ENCODE measurements at regions not wholly inside any gene's neighbourhood (a gene's known extent, or its start where the extent isn't known, plus 50 kb on each side); places are given as distances from the start of the nearest gene placed in this dataset.

- no peaks in the 10 kb centered on the region for H3K36me3 ChIP-seq
- H3K27ac ChIP-seq = peak overlapping the region in 1 of 4 donors; percentile 20
- peaks cover 0 to 3% (median 0%) of the 10 kb centered on the region in 3 donors for H3K9me3 ChIP-seq
- no peak overlapping the region for H3K4me3 ChIP-seq
- intact Hi-C loops (cut with DNase I) = no loop called here
- WGBS, 2 donors = 39 to 48% methylated on average over 4 of the region's 4 CpGs
- peaks cover 0 to 3% (median 0%) of the 10 kb centered on the region in 4 donors for H3K27me3 ChIP-seq
- DNase-seq = no peak
- TF ChIP-seq, protein P1, sequence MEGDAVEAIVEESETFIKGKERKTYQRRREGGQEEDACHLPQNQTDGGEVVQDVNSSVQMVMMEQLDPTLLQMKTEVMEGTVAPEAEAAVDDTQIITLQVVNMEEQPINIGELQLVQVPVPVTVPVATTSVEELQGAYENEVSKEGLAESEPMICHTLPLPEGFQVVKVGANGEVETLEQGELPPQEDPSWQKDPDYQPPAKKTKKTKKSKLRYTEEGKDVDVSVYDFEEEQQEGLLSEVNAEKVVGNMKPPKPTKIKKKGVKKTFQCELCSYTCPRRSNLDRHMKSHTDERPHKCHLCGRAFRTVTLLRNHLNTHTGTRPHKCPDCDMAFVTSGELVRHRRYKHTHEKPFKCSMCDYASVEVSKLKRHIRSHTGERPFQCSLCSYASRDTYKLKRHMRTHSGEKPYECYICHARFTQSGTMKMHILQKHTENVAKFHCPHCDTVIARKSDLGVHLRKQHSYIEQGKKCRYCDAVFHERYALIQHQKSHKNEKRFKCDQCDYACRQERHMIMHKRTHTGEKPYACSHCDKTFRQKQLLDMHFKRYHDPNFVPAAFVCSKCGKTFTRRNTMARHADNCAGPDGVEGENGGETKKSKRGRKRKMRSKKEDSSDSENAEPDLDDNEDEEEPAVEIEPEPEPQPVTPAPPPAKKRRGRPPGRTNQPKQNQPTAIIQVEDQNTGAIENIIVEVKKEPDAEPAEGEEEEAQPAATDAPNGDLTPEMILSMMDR (IDR thresholded peaks at IDR 0.05) = no peak
- TF ChIP-seq POLR2A (IDR thresholded peaks at IDR 0.05) = no peak
- H3K4me1 ChIP-seq = peaks cover 0 to 6% (median 0%) of the 10 kb centered on the region in 3 donors
These were observed 724.5 kb downstream of the EPHA4 start for GRCh38 chr2:220847589-220847988.

DNA sequence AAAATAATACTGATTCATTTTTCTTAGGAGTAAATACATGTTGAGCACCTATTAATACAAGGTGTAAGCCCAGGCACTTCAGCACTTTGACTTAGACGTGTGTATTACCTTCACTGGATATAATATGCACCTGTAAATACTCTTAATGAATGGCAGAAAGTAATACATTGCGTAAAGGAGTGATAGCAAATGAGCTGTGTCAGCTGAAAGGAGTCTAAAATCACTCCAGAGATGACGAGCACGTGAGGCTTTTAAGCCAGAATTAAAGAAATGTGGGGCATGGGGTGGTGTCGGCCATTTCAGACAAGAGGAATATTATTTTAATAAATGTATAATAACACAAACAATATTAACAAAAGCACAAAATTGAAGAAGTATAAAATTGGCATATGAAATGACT lies 722.7 kb downstream of the EPHA4 start:
- TF ChIP-seq POLR2A (IDR thresholded peaks at IDR 0.05) = no peak
- TF ChIP-seq, protein P1 (IDR thresholded peaks at IDR 0.05) = no peak
- 79 to 89% methylated on average over 5 of the region's 5 CpGs for WGBS, 2 donors

GRCh38 chr2:220850116-220850515 lies 722.0 kb downstream of the EPHA4 start:
- no peaks in the 10 kb centered on the region for H3K36me3 ChIP-seq
- DNase-seq = no peak
- TF ChIP-seq, protein P1 (IDR thresholded peaks at IDR 0.05) = no peak
- no peak for TF ChIP-seq POLR2A (IDR thresholded peaks at IDR 0.05)
- peaks cover 0 to 6% (median 0%) of the 10 kb centered on the region in 3 donors for H3K4me1 ChIP-seq
- H3K27me3 ChIP-seq = no peaks in the 10 kb centered on the region
- intact Hi-C loops (cut with DNase I) = no loop called here
- no peak overlapping the region for H3K4me3 ChIP-seq
- 58 to 72% methylated on average over 3 of the region's 3 CpGs for WGBS, 2 donors
- no peak overlapping the region for H3K27ac ChIP-seq
- H3K9me3 ChIP-seq = peaks cover 0 to 3% (median 0%) of the 10 kb centered on the region in 3 donors

More for the DNA sequence above, 722.7 kb downstream of the EPHA4 start:
- Histone ChIP-seq H3K9me3 (peaks cover 0 to 3% (median 0%) of the 10 kb centered on the region in 3 donors), H3K27me3 (peaks cover 0 to 3% (median 0%) of the 10 kb centered on the region in 4 donors), H3K4me3 (no peak overlapping the region), H3K36me3 (no peaks in the 10 kb centered on the region), H3K27ac (no peak overlapping the region), H3K4me1 (peaks cover 0 to 6% (median 0%) of the 10 kb centered on the region in 3 donors)
- no peak for DNase-seq
- intact Hi-C loops (cut with DNase I) = no loop called here

- WGBS, 2 donors = 47 to 62% methylated on average over 2 of the region's 2 CpGs
- no peak for DNase-seq
- no peak for TF ChIP-seq POLR2A (IDR thresholded peaks at IDR 0.05)
- TF ChIP-seq, protein P1 (IDR thresholded peaks at IDR 0.05) = no peak
These were observed 716.8 kb downstream of the EPHA4 start for GRCh38 chr2:220855296-220855695.

DNA sequence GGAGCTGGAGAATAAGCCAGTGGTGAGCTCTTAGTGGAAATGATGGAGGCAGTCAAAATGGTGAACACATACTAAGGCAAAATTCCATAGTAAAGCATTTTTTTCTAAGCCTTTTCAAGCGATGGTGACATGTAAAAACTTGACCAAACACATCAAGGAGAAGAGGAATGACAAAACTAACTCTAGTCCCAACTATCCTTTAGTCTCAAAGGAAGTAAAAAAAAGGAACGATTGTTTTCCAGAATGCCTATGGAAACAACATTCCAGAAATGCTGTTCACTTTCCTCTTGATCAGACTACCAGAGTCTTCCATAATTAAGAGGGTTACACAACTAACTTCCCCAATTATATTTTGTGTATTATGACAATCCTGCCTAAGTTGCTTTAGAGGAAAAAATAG lies 715.6 kb downstream of the EPHA4 start:
- intact Hi-C loops (cut with DNase I) = no loop called here
- Histone ChIP-seq H3K4me1 (no peaks in the 10 kb centered on the region), H3K27me3 (no peaks in the 10 kb centered on the region), H3K4me3 (no peak overlapping the region), H3K36me3 (no peaks in the 10 kb centered on the region), H3K9me3 (no peaks in the 10 kb centered on the region), H3K27ac (no peak overlapping the region)
- TF ChIP-seq, protein P1 (IDR thresholded peaks at IDR 0.05) = no peak
- no peak for TF ChIP-seq POLR2A (IDR thresholded peaks at IDR 0.05)
- 43 to 57% methylated on average over 2 of the region's 2 CpGs for WGBS, 2 donors
- DNase-seq = no peak

More at GRCh38 chr2:220855296-220855695, 716.8 kb downstream of the EPHA4 start:
- no peaks in the 10 kb centered on the region for H3K9me3 ChIP-seq
- intact Hi-C loops (cut with DNase I) = no loop called here
- H3K27me3 ChIP-seq = no peaks in the 10 kb centered on the region
- H3K4me1 ChIP-seq = no peaks in the 10 kb centered on the region
- no peaks in the 10 kb centered on the region for H3K36me3 ChIP-seq
- H3K27ac ChIP-seq = no peak overlapping the region
- no peak overlapping the region for H3K4me3 ChIP-seq
